Spinal cord (tissue), 9 donors: ENCODE measurements at regions not wholly inside any gene's neighbourhood (a gene's known extent, or its start where the extent isn't known, plus 50 kb on each side); places are given as distances from the start of the nearest gene placed in this dataset.

Experiments
- DNase-seq, 6 donors: peaks; one replicate each; pipeline versions ENCODE4 v3.0.0 to v3.0.0-alpha.2; 2013 to 2015; ENCODE audit warnings: low spot score in 6 of 6, low read depth in 4 of 6
- H3K27ac ChIP-seq: one replicate; pipeline ENCODE4 v1.5.1; 2013; ENCODE audit warnings: low read depth, low read length, control low read depth
- H3K27me3 ChIP-seq: one replicate; pipeline ENCODE4 v1.6.1; 2013; ENCODE audit warnings: low read length; ENCODE audit not compliant: control insufficient read depth, insufficient read depth
- H3K36me3 ChIP-seq: one replicate; pipeline ENCODE4 v1.6.1; 2013; ENCODE audit warnings: low read length; ENCODE audit not compliant: control insufficient read depth, insufficient read depth
- H3K4me1 ChIP-seq: one replicate; pipeline ENCODE4 v1.6.1; 2013; ENCODE audit warnings: low read length; ENCODE audit not compliant: control insufficient read depth, insufficient read depth
- H3K4me3 ChIP-seq: one replicate; pipeline ENCODE4 v1.5.1; 2013; ENCODE audit warnings: low read depth, low read length, control low read depth
- H3K9me3 ChIP-seq: one replicate; pipeline ENCODE4 v1.6.1; 2013; ENCODE audit warnings: low read length; ENCODE audit not compliant: control insufficient read depth, insufficient read depth
- WGBS: methylation state at CpG from one replicate; pipeline ENCODE4 v1.1.5; 2013; ENCODE audit warnings: missing lambda C conversion rate; ENCODE audit not compliant: insufficient coverage; 5-methylcytosine and 5-hydroxymethylcytosine counted together
- donor health status: healthy.

GRCh38 chr16:63581570-63581969 is 1540.3 kb downstream of the CDH11 start:
- H3K4me3 ChIP-seq, result no peak overlapping the region
- no peak overlapping the region for H3K27ac ChIP-seq
- H3K4me1 ChIP-seq, result no peaks in the 10 kb centered on the region
- WGBS, result 90% methylated on average over 2 of the region's 5 CpGs
- no peaks in the 10 kb centered on the region for H3K27me3 ChIP-seq
- no peak for DNase-seq
- H3K9me3 ChIP-seq, result no peaks in the 10 kb centered on the region
- no peaks in the 10 kb centered on the region for H3K36me3 ChIP-seq

DNA sequence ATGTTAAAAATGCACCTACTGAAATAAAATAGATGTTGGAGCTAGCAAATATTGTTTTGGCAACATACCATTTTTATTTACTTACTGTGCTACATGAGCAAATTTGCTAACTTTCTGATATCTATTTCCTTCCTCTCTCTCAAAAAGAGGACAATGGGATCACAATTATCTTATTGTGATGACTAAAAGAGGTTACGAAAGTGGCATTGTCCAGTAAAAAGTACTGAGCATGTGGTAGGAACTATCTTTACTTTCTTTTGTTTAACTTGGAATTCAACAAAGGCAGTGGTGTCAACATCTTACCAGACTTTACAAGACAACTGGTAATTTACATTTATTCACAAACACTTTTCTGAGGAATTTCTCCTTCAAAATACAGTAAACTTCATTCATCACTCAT is 1542.6 kb upstream of the CDH8 start:
- WGBS, result no CpG with 5 or more reads among the region's 1 CpG
- H3K4me1 ChIP-seq, result no peaks in the 10 kb centered on the region

GRCh38 chr16:63577891-63578290 is 1541.7 kb upstream of the CDH8 start:
- Histone ChIP-seq H3K27ac (no peak overlapping the region), H3K4me3 (no peak overlapping the region), H3K4me1 (no peaks in the 10 kb centered on the region), H3K36me3 (no peaks in the 10 kb centered on the region), H3K9me3 (no peaks in the 10 kb centered on the region), H3K27me3 (no peaks in the 10 kb centered on the region)
- no peak for DNase-seq

More for the DNA sequence above, 1542.6 kb upstream of the CDH8 start:
- no peaks in the 10 kb centered on the region for H3K36me3 ChIP-seq
- no peak for DNase-seq
- no peak overlapping the region for H3K27ac ChIP-seq
- no peaks in the 10 kb centered on the region for H3K27me3 ChIP-seq
- H3K9me3 ChIP-seq, result no peaks in the 10 kb centered on the region
- H3K4me3 ChIP-seq, result no peak overlapping the region

GRCh38 chr16:63575041-63575440 is 1538.8 kb upstream of the CDH8 start:
- H3K4me3 ChIP-seq, result no peak overlapping the region
- DNase-seq, result no peak
- no peaks in the 10 kb centered on the region for H3K9me3 ChIP-seq
- no peak overlapping the region for H3K27ac ChIP-seq
- H3K27me3 ChIP-seq, result no peaks in the 10 kb centered on the region
- no peaks in the 10 kb centered on the region for H3K4me1 ChIP-seq
- no peaks in the 10 kb centered on the region for H3K36me3 ChIP-seq
- no CpG with 5 or more reads among the region's 1 CpG for WGBS

- peak in 2 of 6 donors; percentile 9 to 13 for DNase-seq
- 37% methylated on average over 2 of the region's 3 CpGs for WGBS
- H3K27me3 ChIP-seq, result no peaks in the 10 kb centered on the region
- no peaks in the 10 kb centered on the region for H3K9me3 ChIP-seq
- H3K36me3 ChIP-seq, result no peaks in the 10 kb centered on the region
- no peaks in the 10 kb centered on the region for H3K4me1 ChIP-seq
- H3K27ac ChIP-seq, result no peak overlapping the region
- no peak overlapping the region for H3K4me3 ChIP-seq
Measured at GRCh38 chr16:63568164-63568563, 1531.9 kb upstream of the CDH8 start.

DNA sequence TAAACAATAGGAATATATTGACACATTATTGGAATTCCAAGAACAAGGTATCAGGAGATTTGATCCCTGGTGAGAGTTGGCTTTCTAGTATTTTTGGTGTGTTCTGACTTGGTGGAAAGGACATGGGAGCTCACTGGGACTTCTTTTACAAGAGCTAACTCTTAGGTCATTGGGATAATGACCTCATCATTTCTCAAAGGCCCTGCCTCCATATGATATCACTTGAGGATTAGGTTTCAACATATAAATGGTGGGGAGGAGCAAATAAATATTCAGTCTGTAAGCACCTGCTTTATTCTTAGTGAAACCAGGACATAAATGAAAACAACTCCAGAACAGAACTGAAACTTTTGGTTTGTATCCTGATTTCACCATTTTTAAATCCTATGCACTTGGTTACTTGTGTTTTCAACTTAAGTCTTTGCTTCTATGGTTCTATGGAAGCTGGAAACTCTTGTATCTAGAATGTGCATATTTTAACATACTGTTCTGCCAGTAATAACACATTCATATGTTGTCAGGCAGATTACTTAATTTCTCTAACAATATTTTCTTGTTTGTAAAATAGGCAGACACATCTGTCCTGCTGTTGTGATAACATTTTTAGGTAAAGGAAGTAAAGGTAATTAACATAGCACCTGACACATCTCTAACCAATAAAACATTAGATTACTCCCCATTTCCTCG is 1527.7 kb upstream of the CDH8 start:
- H3K4me1 ChIP-seq, result no peaks in the 10 kb centered on the region
- no CpG with 5 or more reads among the region's 1 CpG for WGBS
- H3K9me3 ChIP-seq, result peaks cover 2% of the 10 kb centered on the region
- H3K4me3 ChIP-seq, result no peak overlapping the region
- H3K27ac ChIP-seq, result no peak overlapping the region
- no peak for DNase-seq
- H3K27me3 ChIP-seq, result no peaks in the 10 kb centered on the region
- H3K36me3 ChIP-seq, result no peaks in the 10 kb centered on the region

GRCh38 chr16:63553980-63554379 is 1517.7 kb upstream of the CDH8 start:
- DNase-seq, result no peak
- H3K4me3 ChIP-seq, result no peak overlapping the region
- no peaks in the 10 kb centered on the region for H3K4me1 ChIP-seq
- no peak overlapping the region for H3K27ac ChIP-seq
- 100% methylated on average over 1 of the region's 1 CpG for WGBS
- H3K27me3 ChIP-seq, result no peaks in the 10 kb centered on the region
- no peaks in the 10 kb centered on the region for H3K36me3 ChIP-seq
- no peaks in the 10 kb centered on the region for H3K9me3 ChIP-seq

DNA sequence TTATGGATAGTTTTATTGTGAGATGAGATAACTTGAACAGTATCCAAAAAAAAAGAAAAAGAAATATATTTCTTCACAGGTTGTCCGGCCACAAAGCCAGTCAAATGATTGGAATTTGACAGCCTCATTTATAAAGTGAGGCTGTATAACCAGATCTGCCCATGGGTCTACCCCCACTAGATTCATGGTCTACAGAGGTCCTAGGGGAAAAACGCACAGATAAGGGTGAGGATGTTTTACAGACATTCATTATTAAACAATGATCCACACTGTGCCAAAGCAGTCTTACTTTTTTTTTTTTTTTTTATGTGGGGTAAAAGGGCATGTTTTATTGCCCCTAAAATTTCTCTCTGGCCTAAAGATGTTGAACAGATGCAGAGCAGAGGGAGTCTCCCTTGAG is 1503.0 kb upstream of the CDH8 start:
- Histone ChIP-seq H3K4me1 (no peaks in the 10 kb centered on the region), H3K9me3 (no peaks in the 10 kb centered on the region), H3K4me3 (no peak overlapping the region), H3K36me3 (no peaks in the 10 kb centered on the region), H3K27ac (no peak overlapping the region), H3K27me3 (no peaks in the 10 kb centered on the region)
- 100% methylated on average over 1 of the region's 2 CpGs for WGBS
- DNase-seq, result no peak

DNA sequence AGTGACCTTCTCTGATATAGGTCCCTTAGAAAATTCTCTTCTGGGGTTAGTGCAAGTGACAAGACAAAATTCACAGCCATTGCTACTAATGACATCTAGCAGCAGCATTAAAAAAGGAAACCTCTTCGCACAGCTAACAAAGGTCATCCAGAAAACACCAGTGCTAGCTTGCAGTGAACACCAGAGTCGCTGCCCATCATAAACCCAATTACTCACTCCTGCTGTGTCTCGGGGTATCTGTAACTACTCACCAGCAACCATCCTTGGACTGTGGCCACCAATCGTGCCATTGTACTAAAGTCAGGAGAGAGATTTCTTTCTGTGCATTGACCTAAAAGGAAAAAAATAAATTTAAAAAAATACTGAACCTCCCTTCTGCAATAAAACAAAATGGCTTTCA is 1494.7 kb upstream of the CDH8 start:
- WGBS, result 30% methylated on average over 2 of the region's 4 CpGs

GRCh38 chr16:63530208-63530607 is 1494.0 kb upstream of the CDH8 start:
- H3K27ac ChIP-seq, result no peak overlapping the region
- no CpG with 5 or more reads among the region's 2 CpGs for WGBS
- no peaks in the 10 kb centered on the region for H3K36me3 ChIP-seq
- peak in 2 of 6 donors; percentile 33 to 57 for DNase-seq
- no peak overlapping the region for H3K4me3 ChIP-seq
- H3K27me3 ChIP-seq, result no peaks in the 10 kb centered on the region
- H3K9me3 ChIP-seq, result peaks cover 3% of the 10 kb centered on the region
- H3K4me1 ChIP-seq, result no peaks in the 10 kb centered on the region

More for the DNA sequence above, 1494.7 kb upstream of the CDH8 start:
- no peaks in the 10 kb centered on the region for H3K4me1 ChIP-seq
- H3K27ac ChIP-seq, result no peak overlapping the region
- no peaks in the 10 kb centered on the region for H3K27me3 ChIP-seq
- no peak overlapping the region for H3K4me3 ChIP-seq
- H3K36me3 ChIP-seq, result no peaks in the 10 kb centered on the region
- peaks cover 3% of the 10 kb centered on the region for H3K9me3 ChIP-seq
- DNase-seq, result no peak
